ENCODE measurements at regions not wholly inside any gene's neighbourhood (a gene's known extent, or its start where the extent isn't known, plus 50 kb on each side); places are given as distances from the start of the nearest gene placed in this dataset.

DNA sequence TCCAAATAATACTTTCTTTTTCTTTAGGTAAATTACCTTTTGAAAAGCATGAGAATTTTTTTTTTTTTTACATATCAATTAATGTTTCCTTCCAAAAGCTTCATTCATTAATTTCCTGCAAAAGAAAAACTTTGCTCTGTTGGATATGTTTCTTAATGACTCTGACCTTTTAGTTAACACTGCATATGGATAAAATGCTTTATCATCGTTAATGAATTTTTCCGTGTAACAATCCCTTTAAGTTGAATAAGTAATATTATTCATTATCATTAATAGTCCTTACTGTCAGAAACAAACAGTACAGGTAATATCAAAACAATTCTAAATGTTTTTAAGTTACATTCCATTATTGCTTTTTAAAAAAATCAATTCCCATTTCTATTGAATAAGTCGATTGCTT, 345.1 kb downstream of the SAMD5 start:
- ATAC-seq (no peak), DNase-seq (ENCODE audit: low spot score) (no peak)

- ATAC-seq = no peak
- DNase-seq (ENCODE audit: low spot score) = no peak
Observed at GRCh38 chr6:147855803-147856482, 347.5 kb downstream of the SAMD5 start.

DNA sequence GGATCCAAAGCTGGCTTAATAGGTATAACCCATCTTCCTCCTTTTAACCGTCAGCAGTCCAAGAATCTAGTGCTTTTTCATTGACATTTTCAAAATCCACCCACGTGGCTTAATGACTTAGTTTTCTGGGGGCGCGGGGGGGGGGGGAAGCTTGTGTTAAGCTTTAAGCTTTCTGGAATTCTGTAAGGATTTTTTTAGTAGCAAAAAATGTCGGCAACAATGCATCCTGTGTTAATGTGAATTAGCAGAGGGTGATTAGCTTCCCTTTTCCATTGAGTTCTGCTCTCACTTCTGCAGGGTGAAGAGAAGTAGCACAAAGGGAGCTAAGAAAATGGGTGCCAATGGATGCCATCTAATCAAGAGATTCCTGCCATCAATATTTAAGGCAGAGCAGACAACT, 348.2 kb downstream of the SAMD5 start:
- no peak for ATAC-seq

DNA sequence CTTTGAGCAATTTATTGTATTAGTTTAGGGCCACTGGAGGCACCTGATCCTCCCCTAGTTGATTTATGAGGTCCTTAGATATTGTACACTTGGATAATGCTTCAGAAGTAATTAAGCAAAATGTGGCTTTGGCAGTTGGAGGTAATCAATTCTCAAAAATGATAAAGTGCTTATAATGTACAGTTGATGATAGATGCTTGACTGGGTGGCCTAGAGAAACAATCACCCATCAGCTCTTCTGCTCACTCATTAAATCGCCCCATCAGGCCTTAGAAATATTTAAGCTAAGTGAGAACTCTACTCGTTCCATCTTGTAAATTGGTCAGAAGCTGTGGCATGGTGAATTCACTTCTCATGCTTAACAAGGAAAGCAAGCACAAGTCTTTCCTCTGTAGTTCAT, 349.9 kb downstream of the SAMD5 start:
- DNase-seq (ENCODE audit: low spot score) = no peak
- ATAC-seq = no peak

More for the DNA sequence above, 348.2 kb downstream of the SAMD5 start:
- no peak for DNase-seq (ENCODE audit: low spot score)

DNA sequence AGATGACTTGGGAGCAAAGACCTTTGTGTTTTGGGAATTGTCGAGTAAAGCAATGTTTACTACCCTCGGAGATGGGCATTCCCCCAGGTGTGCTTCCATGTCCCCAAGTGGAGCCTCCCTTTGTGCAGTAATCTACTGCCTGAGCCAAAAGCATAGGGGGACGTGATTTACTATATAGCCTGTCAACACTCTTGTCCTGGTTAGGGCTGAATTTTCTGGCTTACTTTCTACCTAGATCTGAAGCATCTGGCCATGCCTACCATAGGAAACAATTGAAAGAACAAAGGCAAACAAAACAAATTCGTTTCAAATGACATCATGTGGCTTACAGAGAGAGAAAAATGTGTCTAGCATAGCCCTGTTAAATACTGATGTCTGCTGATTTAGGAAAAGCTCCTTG, 350.6 kb downstream of the SAMD5 start:
- ATAC-seq (no peak), DNase-seq (ENCODE audit: low spot score) (no peak)

DNA sequence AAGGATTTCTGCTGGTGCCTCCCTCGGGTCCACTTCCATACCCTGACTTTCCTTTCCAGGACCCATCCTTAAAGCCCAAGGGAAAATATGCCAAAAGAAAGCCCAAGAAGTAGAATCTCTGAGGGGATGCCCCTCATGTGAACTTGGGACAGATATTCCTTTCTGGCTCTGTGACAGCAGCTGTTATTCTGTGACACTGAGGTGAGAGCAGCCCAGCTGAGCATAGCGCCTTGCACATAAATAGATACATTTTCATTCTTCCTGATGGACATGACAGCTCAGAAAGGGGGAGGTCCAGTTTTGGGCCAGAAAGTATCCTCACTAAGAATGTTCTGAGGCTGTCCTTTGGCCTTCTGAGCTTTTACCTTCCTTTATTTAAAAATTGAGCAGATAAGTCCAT, 353.2 kb downstream of the SAMD5 start:
- ATAC-seq = no peak
- no peak for DNase-seq (ENCODE audit: low spot score)

DNA sequence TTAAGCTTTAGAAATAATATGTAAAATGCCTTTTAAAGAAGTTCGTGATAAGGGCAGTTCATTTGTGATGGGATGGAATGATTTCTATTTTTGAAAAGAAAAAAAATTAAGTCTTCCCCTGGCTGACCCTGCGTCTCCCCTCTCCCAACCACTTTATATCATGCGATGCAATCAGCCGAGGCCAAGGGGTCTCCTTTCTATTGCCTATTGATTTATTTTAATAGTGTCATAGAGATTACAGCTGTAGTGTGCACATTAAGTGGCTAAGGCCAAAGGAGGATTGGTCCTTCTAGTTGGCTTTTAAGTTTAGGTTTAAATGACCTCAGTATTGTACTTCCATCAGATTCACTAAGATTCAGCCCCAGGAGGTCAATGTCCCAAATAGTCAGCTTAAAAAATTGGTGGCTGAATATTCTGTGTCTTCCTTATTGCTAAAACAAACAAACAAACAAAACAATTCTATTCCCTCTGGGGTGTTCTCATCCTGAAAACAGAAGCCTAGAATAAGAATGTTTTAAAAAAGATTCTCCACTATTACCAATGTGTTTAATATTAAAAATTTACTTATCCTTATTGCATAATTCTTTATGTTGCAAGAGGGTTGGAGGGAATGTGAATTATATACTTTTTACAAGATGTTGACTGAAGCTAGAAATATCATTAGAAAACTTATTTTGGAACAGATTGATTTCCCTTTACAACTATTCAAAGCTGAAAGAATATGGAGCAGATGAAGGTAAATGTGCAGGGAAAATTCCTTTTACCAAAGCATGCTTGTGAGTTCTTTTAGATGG, 359.1 kb downstream of the SAMD5 start:
- ATAC-seq (no peak), DNase-seq (ENCODE audit: low spot score) (no peak)

DNA sequence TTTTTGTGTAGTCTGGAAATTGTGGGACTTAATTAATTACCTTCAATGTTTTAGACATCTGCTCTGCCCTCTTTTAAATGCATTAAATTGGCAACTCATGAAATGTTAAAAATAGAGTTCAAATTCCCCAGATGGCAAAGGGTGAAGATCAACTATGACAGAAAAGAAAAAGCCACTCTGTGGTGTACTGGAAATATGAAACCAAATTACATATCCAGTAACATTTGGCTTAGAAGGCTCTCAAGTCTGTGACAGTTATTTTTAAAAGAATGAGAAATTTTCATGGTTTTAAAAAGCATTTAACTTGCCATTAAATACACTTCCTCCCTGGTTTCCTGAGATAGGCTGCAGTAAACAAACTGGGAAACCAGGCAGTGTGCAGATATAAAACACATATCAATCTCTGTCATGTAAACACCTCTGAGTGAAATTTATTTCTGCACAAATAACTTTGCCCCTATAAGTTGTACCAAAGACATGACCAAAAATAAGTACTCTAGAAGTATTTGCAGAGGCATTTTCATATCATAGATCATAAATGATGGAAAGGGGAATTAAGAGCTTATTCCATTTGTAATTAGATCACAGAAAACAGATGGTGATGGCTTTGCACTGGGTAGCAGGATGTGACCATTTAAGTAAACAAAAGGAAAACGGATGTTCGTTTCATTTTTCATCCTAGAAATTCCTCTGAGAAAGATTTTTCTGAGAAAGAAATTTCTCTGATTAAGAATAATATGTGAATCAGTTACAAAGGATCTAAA, 360.1 kb downstream of the SAMD5 start:
- ATAC-seq = no peak
- DNase-seq (ENCODE audit: low spot score) = no peak

- ATAC-seq (no peak), DNase-seq (ENCODE audit: low spot score) (no peak)
Observed at GRCh38 chr6:147869201-147869600, 360.7 kb downstream of the SAMD5 start.

GRCh38 chr6:147869869-147870268, 361.4 kb downstream of the SAMD5 start:
- ATAC-seq (no peak), DNase-seq (ENCODE audit: low spot score) (no peak)

DNA sequence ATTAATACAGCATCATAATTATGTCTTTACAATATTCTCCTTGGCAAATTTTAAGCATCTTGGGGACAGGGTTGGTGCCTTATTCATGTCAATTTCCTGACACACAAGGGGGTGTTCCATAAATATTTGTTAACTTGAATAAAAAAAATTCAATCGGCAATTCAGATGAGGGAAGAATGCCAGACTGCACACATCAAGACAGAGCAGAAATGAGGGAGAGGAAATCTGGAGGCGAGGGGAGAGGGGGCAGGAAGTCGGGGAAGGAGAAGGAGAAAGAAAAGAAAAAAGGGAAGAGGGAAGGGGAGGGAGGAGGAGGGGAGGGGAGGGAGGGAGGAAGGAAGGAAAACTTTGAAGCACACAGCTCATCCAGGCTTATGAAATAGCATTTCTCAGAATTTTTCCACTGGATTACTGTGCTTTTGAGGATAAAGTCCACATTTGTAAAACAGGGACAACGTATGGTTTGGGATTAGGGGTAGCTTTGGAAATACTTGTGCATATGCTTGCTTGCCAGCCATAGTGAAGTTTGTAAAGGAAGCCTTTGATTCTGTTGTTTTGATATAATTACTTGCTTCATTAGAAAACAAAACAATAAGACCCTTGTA, 362.1 kb downstream of the SAMD5 start:
- no peak for ATAC-seq
- no peak for DNase-seq (ENCODE audit: low spot score)

DNA sequence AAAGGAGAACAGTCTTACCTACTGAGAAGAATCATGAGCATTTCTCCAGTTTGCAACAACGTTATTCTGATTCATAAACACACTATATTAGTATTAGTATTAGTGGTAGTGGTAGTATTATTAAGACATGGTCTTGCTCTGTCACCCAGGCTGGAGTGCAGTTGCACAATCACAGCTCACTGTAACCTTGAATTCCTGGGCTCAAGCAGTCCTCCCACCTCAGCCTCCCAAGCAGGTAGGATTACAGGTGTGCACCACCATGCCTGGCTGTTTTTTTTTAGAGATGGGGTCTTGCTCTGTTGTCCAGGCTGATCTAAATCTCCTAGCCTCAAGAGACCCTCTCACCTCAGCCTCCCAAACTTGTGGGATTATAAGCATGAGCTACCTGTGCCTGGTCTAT, 363.5 kb downstream of the SAMD5 start:
- ATAC-seq (no peak), DNase-seq (ENCODE audit: low spot score) (no peak)

GRCh38 chr6:147873816-147874215, 365.3 kb downstream of the SAMD5 start:
- DNase-seq (ENCODE audit: low spot score) = no peak
- ATAC-seq = no peak

- no peak for ATAC-seq
- DNase-seq (ENCODE audit: low spot score) = no peak
Observed at GRCh38 chr6:147874322-147874721, 365.8 kb downstream of the SAMD5 start.

DNA sequence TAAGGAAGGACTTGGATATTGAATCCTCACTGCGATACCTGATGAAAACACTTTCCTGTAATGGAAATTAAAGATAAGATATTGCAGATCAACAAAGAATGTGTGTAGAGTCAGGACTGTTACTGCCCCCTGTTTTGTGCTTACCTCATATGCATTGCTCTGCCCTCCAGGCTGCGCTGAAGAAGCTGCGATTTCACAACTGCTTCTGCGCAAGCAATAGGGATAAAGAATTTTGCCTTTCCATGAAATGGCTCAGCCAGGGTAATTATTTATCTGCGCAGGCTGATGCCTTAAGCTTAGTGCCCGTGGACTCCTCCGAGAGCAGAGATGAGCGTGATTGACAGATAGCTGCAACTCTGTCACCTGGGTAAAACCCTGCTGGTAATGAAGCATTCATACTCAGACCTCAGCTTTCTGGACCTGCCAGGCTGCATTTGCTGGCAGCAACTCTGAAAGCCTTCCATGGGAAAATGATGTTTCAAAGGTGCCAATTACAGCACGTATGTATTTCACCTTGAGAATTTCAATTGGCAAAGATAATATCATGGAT, 370.6 kb downstream of the SAMD5 start:
- ATAC-seq (no peak), DNase-seq (ENCODE audit: low spot score) (no peak)

GRCh38 chr6:147881432-147881831, 372.9 kb downstream of the SAMD5 start:
- ATAC-seq = no peak
- no peak for DNase-seq (ENCODE audit: low spot score)

GRCh38 chr6:147888374-147888773, 379.9 kb downstream of the SAMD5 start:
- no peak for ATAC-seq
- DNase-seq (ENCODE audit: low spot score) = no peak

DNA sequence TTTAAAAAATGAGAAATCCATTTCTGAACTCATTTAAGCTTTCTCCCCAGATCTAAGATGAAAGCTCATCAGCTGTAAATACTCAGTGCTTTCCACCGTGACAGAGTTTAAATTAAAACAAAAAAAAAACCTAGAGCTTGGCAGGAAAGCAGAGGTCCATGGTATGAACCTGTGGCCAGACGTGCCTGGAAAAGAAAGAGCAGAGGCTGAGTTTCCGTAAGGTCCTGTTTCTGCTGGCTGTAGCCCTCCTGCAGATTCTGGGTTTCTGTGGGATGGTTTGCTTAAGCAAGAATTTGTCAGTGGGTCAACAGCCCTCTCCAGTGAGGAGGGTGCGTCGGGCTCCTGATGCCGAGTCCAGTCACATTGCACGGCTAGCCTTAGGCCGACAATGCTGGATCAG, 383.2 kb downstream of the SAMD5 start:
- no peak for ATAC-seq
- no peak for DNase-seq (ENCODE audit: low spot score)

- ATAC-seq (no peak), DNase-seq (ENCODE audit: low spot score) (no peak)
Observed at GRCh38 chr6:147892476-147892875, 384.0 kb downstream of the SAMD5 start.

DNA sequence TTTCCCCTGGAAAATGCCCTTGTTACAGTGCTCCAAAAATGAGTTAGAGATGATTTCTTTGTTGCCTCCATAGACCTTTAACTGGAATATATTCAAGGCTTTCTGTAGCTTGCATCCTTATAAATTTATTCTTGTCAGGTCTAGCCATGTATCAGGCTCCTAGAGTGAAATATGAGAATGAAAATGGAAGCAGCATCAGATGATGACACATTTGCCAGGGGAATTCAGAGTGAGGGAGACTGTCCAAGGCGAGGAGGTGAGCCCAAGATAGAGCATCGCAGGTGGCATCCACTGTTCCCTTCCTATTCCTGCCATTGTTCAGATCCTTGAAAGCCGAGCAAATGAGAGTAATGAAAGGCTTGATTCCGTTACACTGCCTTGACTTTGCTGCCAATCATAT, 386.8 kb downstream of the SAMD5 start:
- no peak for ATAC-seq

GRCh38 chr6:147900247-147900830, 391.8 kb downstream of the SAMD5 start:
- DNase-seq (ENCODE audit: low spot score) = no peak

More for the DNA sequence above, 386.8 kb downstream of the SAMD5 start:
- no peak for DNase-seq (ENCODE audit: low spot score)

More at GRCh38 chr6:147900247-147900830, 391.8 kb downstream of the SAMD5 start:
- ATAC-seq = no peak
